Inferior parietal cortex (tissue), 1 donor: ENCODE measurements at regions not wholly inside any gene's neighbourhood (a gene's known extent, or its start where the extent isn't known, plus 50 kb on each side); places are given as distances from the start of the nearest gene placed in this dataset.

Experiments used
- DNase-seq: peaks from one replicate; pipeline ENCODE4 v3.0.0-alpha.2; 2016; ENCODE audit errors: extremely low spot score

GRCh38 chr18:10033016-10033399, 119.2 kb downstream of the VAPA start:
- DNase-seq, result no peak

GRCh38 chr18:10035281-10035991, 121.6 kb downstream of the VAPA start:
- DNase-seq, result no peak

GRCh38 chr18:10036479-10036878, 122.7 kb downstream of the VAPA start:
- no peak for DNase-seq

- no peak for DNase-seq
Observed at GRCh38 chr18:10037181-10037580, 123.4 kb downstream of the VAPA start.

- DNase-seq, result no peak
Observed at GRCh38 chr18:10038268-10038667, 124.5 kb downstream of the VAPA start.

GRCh38 chr18:10040287-10041011, 126.6 kb downstream of the VAPA start:
- DNase-seq, result no peak

GRCh38 chr18:10041180-10041579, 127.4 kb downstream of the VAPA start:
- no peak for DNase-seq

GRCh38 chr18:10042492-10042891, 128.7 kb downstream of the VAPA start:
- DNase-seq, result no peak

- DNase-seq, result no peak
Observed at GRCh38 chr18:10044054-10044453, 130.2 kb downstream of the VAPA start.

- no peak for DNase-seq
Observed at GRCh38 chr18:10045296-10045891, 131.6 kb downstream of the VAPA start.

- no peak for DNase-seq
Observed at GRCh38 chr18:10046178-10046807, 132.5 kb downstream of the VAPA start.

- no peak for DNase-seq
Observed at GRCh38 chr18:10047237-10047636, 133.4 kb downstream of the VAPA start.

GRCh38 chr18:10049747-10050146, 135.9 kb downstream of the VAPA start:
- no peak for DNase-seq

- no peak for DNase-seq
Observed at GRCh38 chr18:10050956-10051355, 137.1 kb downstream of the VAPA start.

- DNase-seq, result peak; percentile 84
Observed at GRCh38 chr18:10051877-10052631, 138.2 kb downstream of the VAPA start.

- no peak for DNase-seq
Observed at GRCh38 chr18:10052871-10053270, 139.1 kb downstream of the VAPA start.

GRCh38 chr18:10053861-10054260, 140.0 kb downstream of the VAPA start:
- DNase-seq, result no peak

GRCh38 chr18:10054366-10054765, 140.6 kb downstream of the VAPA start:
- no peak for DNase-seq

- DNase-seq, result no peak
Observed at GRCh38 chr18:10055125-10055750, 141.4 kb downstream of the VAPA start.

GRCh38 chr18:10056506-10056905, 142.7 kb downstream of the VAPA start:
- DNase-seq, result no peak

- DNase-seq, result no peak
Observed at GRCh38 chr18:10057401-10057893, 143.6 kb downstream of the VAPA start.
